H1 (cell line): ENCODE measurements at regions not wholly inside any gene's neighbourhood (a gene's known extent, or its start where the extent isn't known, plus 50 kb on each side); places are given as distances from the start of the nearest gene placed in this dataset.

ENCODE experiments used
- CTCF ChIA-PET: fragments of 300-600 bp; sonication (Branson Sonifier 250); formaldehyde crosslinking; loops from one replicate; lab custom pipeline; 2021; ENCODE audit not compliant: partially characterized antibody; lab: Charles Lee
- POLR2A ChIA-PET: fragments of 300-600 bp; sonication (Branson Sonifier 250); formaldehyde crosslinking; loops from one replicate; lab custom pipeline; 2021; ENCODE audit warnings: inconsistent platforms; ENCODE audit not compliant: partially characterized antibody; lab: Charles Lee
- DNase-seq, 2 experiments: peaks; one replicate each; pipeline versions ENCODE4 v3.0.0 to v3.0.0-alpha.2; 2010 to 2022; ENCODE audit warnings: low spot score in 2 of 2, low read depth in 1 of 2, mixed read lengths in 1 of 2
- FAIRE-seq: peaks from 2 replicates; lab custom pipeline; 2011; peaks lifted over from hg19 to GRCh38; lab: Jason Lieb, UNC
- H2AFZ ChIP-seq: 2 replicates; pipeline ENCODE4 v1.8.1; 2012; ENCODE audit warnings: low read length, inconsistent platforms
- H2AK5ac ChIP-seq: 2 replicates; pipeline ENCODE4 v1.6.1; 2013; ENCODE audit warnings: low read depth, low read length
- H2BK120ac ChIP-seq: replicated peaks from 2 replicates; pipeline ENCODE3; 2013; ENCODE audit warnings: low read depth, low read length, inconsistent platforms
- H2BK12ac ChIP-seq: 2 replicates; pipeline ENCODE4 v1.6.1; 2013; ENCODE audit warnings: low read depth, low read length
- H2BK15ac ChIP-seq: 2 replicates; pipeline ENCODE4 v1.6.1; 2013; ENCODE audit warnings: low read length
- H2BK20ac ChIP-seq: 2 replicates; pipeline ENCODE4 v1.6.1; 2013; ENCODE audit warnings: low read length
- H2BK5ac ChIP-seq: 2 replicates; pipeline ENCODE4 v1.6.1; 2013; ENCODE audit warnings: low read depth, low read length
- H3K14ac ChIP-seq: 2 replicates; pipeline ENCODE4 v1.6.1; 2013; ENCODE audit warnings: inconsistent platforms; ENCODE audit not compliant: insufficient read length
- H3K18ac ChIP-seq: 2 replicates; pipeline ENCODE4 v1.6.1; 2013; ENCODE audit warnings: low read length; ENCODE audit errors: extremely low read depth
- H3K23ac ChIP-seq: 2 replicates; pipeline ENCODE4 v1.6.1; 2013; ENCODE audit warnings: inconsistent platforms; ENCODE audit not compliant: insufficient read length
- H3K23me2 ChIP-seq: 2 replicates; pipeline ENCODE4 v1.6.1; 2013; ENCODE audit warnings: low read depth, low read length
- H3K27ac ChIP-seq: 2 replicates; pipeline ENCODE4 v1.6.1; 2011; ENCODE audit warnings: low read depth, low read length, inconsistent platforms
- H3K27me3 ChIP-seq, 4 experiments: replicated peaks in 1 of 4; 1 replicate in 1 of 4; 2 replicates in 3 of 4; pipeline versions ENCODE4 v1.6.1 to v1.8.1; 2011 to 2013; ENCODE audit warnings: low read length in 3 of 4, mild to moderate bottlenecking in 3 of 4, inconsistent platforms in 2 of 4, mixed read lengths in 2 of 4, moderate library complexity in 1 of 4; ENCODE audit not compliant: control insufficient read depth in 3 of 4, insufficient read depth in 3 of 4; ENCODE audit errors: extremely low read depth in 1 of 4
- H3K36me3 ChIP-seq, 4 experiments: 2 replicates each; pipeline versions ENCODE4 v1.6.1 to v1.8.1; 2011 to 2013; ENCODE audit warnings: mild to moderate bottlenecking in 4 of 4, low read length in 3 of 4, moderate library complexity in 2 of 4, control low read depth in 1 of 4, inconsistent platforms in 1 of 4; ENCODE audit not compliant: insufficient read depth in 4 of 4, control insufficient read depth in 2 of 4
- H3K4ac ChIP-seq: replicated peaks from 2 replicates; pipeline ENCODE3; 2013; ENCODE audit warnings: low read length, low read depth, mixed read lengths, inconsistent platforms; ENCODE audit not compliant: insufficient read length
- H3K4me1 ChIP-seq, 4 experiments: replicated peaks in 1 of 4; 1 replicate in 1 of 4; 2 replicates in 3 of 4; pipeline versions ENCODE4 v1.6.1 to v1.8.1; 2011 to 2013; ENCODE audit warnings: low read length in 3 of 4, inconsistent platforms in 2 of 4, mixed read lengths in 1 of 4; ENCODE audit not compliant: insufficient read depth in 4 of 4, control insufficient read depth in 3 of 4
- H3K4me2 ChIP-seq, 2 experiments: 2 replicates each; pipeline versions ENCODE4 v1.6.1 to v1.8.1; 2011 to 2013; ENCODE audit warnings: low read depth in 2 of 2, low read length in 2 of 2, control low read depth in 1 of 2, inconsistent platforms in 1 of 2, mild to moderate bottlenecking in 1 of 2; ENCODE audit not compliant: insufficient read depth in 1 of 2
- H3K4me3 ChIP-seq, 4 experiments: fragments of 200-600, 300-600 bp in 1 of 4; sonication (generic), shearing (Covaris generic), sonication (Bioruptor Twin) in 1 of 4; 2 replicates each; pipeline versions ENCODE4 v1.5.1 to v1.8.1; 2011 to 2016; ENCODE audit warnings: low read length in 4 of 4, low read depth in 3 of 4, control low read depth in 2 of 4, inconsistent platforms in 2 of 4, mild to moderate bottlenecking in 2 of 4, mixed read lengths in 1 of 4, moderate library complexity in 1 of 4; ENCODE audit not compliant: insufficient read depth in 2 of 4; ENCODE audit errors: extremely low read depth in 1 of 4
- H3K56ac ChIP-seq: replicated peaks from 2 replicates; pipeline ENCODE3; 2013; ENCODE audit warnings: low read depth, mild to moderate bottlenecking, mixed read lengths, low read length, inconsistent platforms; ENCODE audit not compliant: insufficient read length
- H3K79me1 ChIP-seq: 2 replicates; pipeline ENCODE4 v1.6.1; 2013; ENCODE audit warnings: low read depth, low read length, control low read depth
- H3K79me2 ChIP-seq, 2 experiments: 2 replicates each; pipeline versions ENCODE4 v1.6.1 to v1.8.1; 2012 to 2013; ENCODE audit warnings: low read length in 2 of 2, mild to moderate bottlenecking in 2 of 2, inconsistent platforms in 1 of 2; ENCODE audit not compliant: insufficient read depth in 2 of 2, control insufficient read depth in 1 of 2
- H3K9ac ChIP-seq, 4 experiments: replicated peaks in 1 of 4; 1 replicate in 1 of 4; 2 replicates in 3 of 4; pipeline versions ENCODE4 v1.6.1 to v1.8.1; 2011 to 2013; ENCODE audit warnings: low read depth in 3 of 4, low read length in 3 of 4, control low read depth in 2 of 4, mild to moderate bottlenecking in 2 of 4, moderate library complexity in 2 of 4, inconsistent platforms in 1 of 4; ENCODE audit errors: extremely low read depth in 1 of 4
- H3K9me3 ChIP-seq, 2 experiments: 2 replicates each; pipeline versions ENCODE4 v1.6.1 to v1.8.1; 2012 to 2013; ENCODE audit warnings: mild to moderate bottlenecking in 2 of 2, moderate library complexity in 2 of 2, control low read depth in 1 of 2, inconsistent platforms in 1 of 2, low read depth in 1 of 2, low read length in 1 of 2, mixed read lengths in 1 of 2; ENCODE audit not compliant: insufficient read depth in 2 of 2
- H4K20me1 ChIP-seq, 2 experiments: replicated peaks in 1 of 2; 2 replicates each; pipeline versions ENCODE3 to v1.8.1; 2011 to 2013; ENCODE audit warnings: inconsistent platforms in 2 of 2, low read length in 2 of 2, mild to moderate bottlenecking in 1 of 2; ENCODE audit not compliant: insufficient read depth in 2 of 2, control insufficient read depth in 1 of 2
- H4K5ac ChIP-seq: 2 replicates; pipeline ENCODE4 v1.6.1; 2013; ENCODE audit warnings: low read length, low read depth, mixed read lengths, inconsistent platforms; ENCODE audit not compliant: insufficient read length
- H4K8ac ChIP-seq: 2 replicates; pipeline ENCODE4 v1.8.0; 2013; ENCODE audit warnings: mild to moderate bottlenecking, moderate library complexity, low read length, inconsistent platforms; ENCODE audit not compliant: insufficient read depth; ENCODE audit errors: extremely low read depth
- H4K91ac ChIP-seq: replicated peaks from 2 replicates; pipeline ENCODE3; 2013; ENCODE audit warnings: low read length, mixed read lengths, inconsistent platforms; ENCODE audit not compliant: insufficient read length
- HDAC2 ChIP-seq, 2 experiments: fragments of 300-600 bp in 1 of 2; sonication (generic) in 1 of 2; IDR thresholded peaks; 2 replicates each; pipeline ENCODE4 v1.6.1; 2011 to 2012; ENCODE audit warnings: low read depth in 2 of 2, low read length in 2 of 2, mild to moderate bottlenecking in 2 of 2, moderate library complexity in 2 of 2, borderline replicate concordance in 1 of 2, inconsistent platforms in 1 of 2
- POLR2A ChIP-seq, 2 experiments: IDR thresholded peaks; 1 replicate in 1 of 2; 2 replicates in 1 of 2; pipeline ENCODE4 v1.6.1; 2011; ENCODE audit warnings: low read depth in 2 of 2, low read length in 2 of 2, mild to moderate bottlenecking in 2 of 2; ENCODE audit errors: control extremely low read depth in 1 of 2
- WGBS, 2 experiments: shearing (Covaris generic) in 1 of 2; methylation state at CpG; one replicate each; pipeline versions ENCODE4 v1.1.6 to v1.1.7; 2013 to 2015; ENCODE audit warnings: low lambda C conversion rate in 2 of 2, mixed read lengths in 2 of 2, inconsistent platforms in 1 of 2, low coverage in 1 of 2, missing lambda C conversion rate in 1 of 2; ENCODE audit not compliant: insufficient replicate concordance in 2 of 2, insufficient coverage in 1 of 2, insufficient read length in 1 of 2; ENCODE audit errors: extremely low coverage in 1 of 2, missing lambda C conversion rate in 1 of 2; 5-methylcytosine and 5-hydroxymethylcytosine counted together

GRCh38 chr5:44869928-44870327 is 61.2 kb downstream of the MRPS30 start:
- Histone ChIP-seq H3K9ac (no peak overlapping the region), H3K56ac (no peak overlapping the region), H3K27ac (no peak overlapping the region), H3K18ac (no peak overlapping the region), H3K23ac (no peak overlapping the region), H2AK5ac (no peak overlapping the region), H3K4me2 (no peak overlapping the region), H3K4me3 (no peak overlapping the region), H2BK120ac (no peak overlapping the region), H3K23me2 (no peaks in the 10 kb centered on the region), H3K9me3 (no peaks in the 10 kb centered on the region), H2BK12ac (no peak overlapping the region), H3K4ac (no peak overlapping the region), H3K4me1 (no peaks in the 10 kb centered on the region), H2AFZ (no peak overlapping the region), H2BK5ac (no peak overlapping the region), H3K27me3 (no peaks in the 10 kb centered on the region), H3K14ac (no peak overlapping the region), H4K20me1 (no peaks in the 10 kb centered on the region), H4K8ac (no peak overlapping the region), H3K79me1 (no peaks in the 10 kb centered on the region), H2BK20ac (no peak overlapping the region), H3K36me3 (no peaks in the 10 kb centered on the region)
- WGBS, 2 experiments = 83% methylated on average over 2 of the region's 2 CpGs; no CpG with 5 or more reads in 1 of the 2 experiments
- DNase-seq (no peak), FAIRE-seq (no peak)
- POLR2A ChIA-PET = no interaction called here
- CTCF ChIA-PET = interaction anchor here (0.6 to 1.9 kb wide), 5 partner anchors 10 to 129 kb away, joined by 3 to 5 read pairs (median 3); no protein-coding TSS in a partner anchor
- no peak for TF ChIP-seq HDAC2 (IDR thresholded peaks at IDR 0.05; ENCODE audit: borderline replicate concordance in 1 of 2, low read depth in 2 of 2, low read length in 2 of 2)
- no peak for TF ChIP-seq POLR2A (IDR thresholded peaks at IDR 0.05; ENCODE audit: control extremely low read depth in 1 of 2, low read depth in 2 of 2, low read length in 2 of 2)
- TF ChIP-seq, all 59 proteins: peak for 0
- no peak overlapping the region for H4K91ac ChIP-seq
- no peak overlapping the region for H4K5ac ChIP-seq
- H3K79me2 ChIP-seq = no peaks in the 10 kb centered on the region
- no peak overlapping the region for H2BK15ac ChIP-seq
